H9 (cell line): ENCODE measurements at regions not wholly inside any gene's neighbourhood (a gene's known extent, or its start where the extent isn't known, plus 50 kb on each side); places are given as distances from the start of the nearest gene placed in this dataset.

ENCODE experiments used
- DNase-seq: peaks from one replicate; pipeline ENCODE4 v3.0.0-alpha.2; 2017
- H2AFZ ChIP-seq: one replicate; pipeline ENCODE4 v1.6.1; 2013; ENCODE audit warnings: mild to moderate bottlenecking, low read length, control low read depth, moderate library complexity
- H2AK5ac ChIP-seq: 2 replicates; pipeline ENCODE4 v1.6.1; 2013; ENCODE audit warnings: low read length, control low read depth, mixed read lengths; ENCODE audit not compliant: insufficient read length
- H2BK120ac ChIP-seq: one replicate; pipeline ENCODE4 v1.6.1; 2013; ENCODE audit warnings: low read depth, mild to moderate bottlenecking, low read length, control low read depth, inconsistent platforms; ENCODE audit not compliant: poor library complexity, severe bottlenecking
- H2BK12ac ChIP-seq: 2 replicates; pipeline ENCODE4 v1.6.1; 2013; ENCODE audit warnings: low read length, control low read depth, mixed read lengths, low read depth; ENCODE audit not compliant: insufficient read length
- H2BK15ac ChIP-seq: 2 replicates; pipeline ENCODE4 v1.6.1; 2013; ENCODE audit warnings: low read depth, low read length, control low read depth
- H2BK20ac ChIP-seq: one replicate; pipeline ENCODE4 v1.6.1; 2013; ENCODE audit warnings: low read depth, mild to moderate bottlenecking, low read length, control low read depth, inconsistent platforms; ENCODE audit not compliant: poor library complexity, severe bottlenecking
- H2BK5ac ChIP-seq: 2 replicates; pipeline ENCODE4 v1.6.1; 2013; ENCODE audit warnings: low read length, control low read depth, mixed read lengths; ENCODE audit not compliant: insufficient read length
- H3K14ac ChIP-seq: 2 replicates; pipeline ENCODE4 v1.6.1; 2013; ENCODE audit warnings: low read length, control low read depth; ENCODE audit not compliant: insufficient read depth
- H3K18ac ChIP-seq: 2 replicates; pipeline ENCODE4 v1.6.1; 2013; ENCODE audit warnings: low read depth, mild to moderate bottlenecking, mixed read lengths, low read length, control low read depth; ENCODE audit not compliant: insufficient read length
- H3K23ac ChIP-seq: 2 replicates; pipeline ENCODE4 v1.6.1; 2013; ENCODE audit warnings: low read length, control low read depth, mixed read lengths, low read depth; ENCODE audit not compliant: insufficient read length
- H3K23me2 ChIP-seq: 2 replicates; pipeline ENCODE4 v1.6.1; 2013; ENCODE audit warnings: low read depth, mild to moderate bottlenecking, mixed read lengths, low read length, control low read depth; ENCODE audit not compliant: insufficient read length, poor library complexity, severe bottlenecking
- H3K27ac ChIP-seq: 2 replicates; pipeline ENCODE4 v1.5.1; 2013; ENCODE audit warnings: low read length, control low read depth, mixed read lengths, low read depth; ENCODE audit not compliant: insufficient read length
- H3K27me3 ChIP-seq: 2 replicates; pipeline ENCODE4 v1.6.1; 2013; ENCODE audit warnings: low read length, control low read depth, inconsistent platforms; ENCODE audit not compliant: insufficient read depth
- H3K4ac ChIP-seq: 2 replicates; pipeline ENCODE4 v1.6.1; 2013; ENCODE audit warnings: low read depth, mild to moderate bottlenecking, control low read depth, inconsistent platforms, low read length, moderate library complexity
- H3K4me1 ChIP-seq: 2 replicates; pipeline ENCODE4 v1.6.1; 2013; ENCODE audit warnings: low read length, control low read depth, inconsistent platforms; ENCODE audit not compliant: insufficient read depth
- H3K4me2 ChIP-seq: 2 replicates; pipeline ENCODE4 v1.6.1; 2013; ENCODE audit warnings: low read length, control low read depth, mixed read lengths; ENCODE audit not compliant: insufficient read length, insufficient read depth
- H3K56ac ChIP-seq: 2 replicates; pipeline ENCODE4 v1.6.1; 2013; ENCODE audit warnings: low read depth, mild to moderate bottlenecking, mixed read lengths, low read length, control low read depth; ENCODE audit not compliant: insufficient read length
- H3K79me1 ChIP-seq: 2 replicates; pipeline ENCODE4 v1.6.1; 2013; ENCODE audit warnings: low read depth, mild to moderate bottlenecking, moderate library complexity, low read length, control low read depth, inconsistent platforms; ENCODE audit not compliant: insufficient read depth, poor library complexity, severe bottlenecking
- H3K79me2 ChIP-seq: 2 replicates; pipeline ENCODE4 v1.6.1; 2013; ENCODE audit warnings: low read length, control low read depth, inconsistent platforms; ENCODE audit not compliant: insufficient read depth
- H3K9ac ChIP-seq: 2 replicates; pipeline ENCODE4 v1.6.1; 2013; ENCODE audit warnings: low read length, control low read depth, mixed read lengths; ENCODE audit not compliant: insufficient read length; ENCODE audit errors: extremely low read depth
- H3K9me3 ChIP-seq: one replicate; pipeline ENCODE4 v1.6.1; 2013; ENCODE audit warnings: low read depth, low read length, inconsistent platforms; ENCODE audit not compliant: control insufficient read depth
- H3T11ph ChIP-seq: one replicate; pipeline ENCODE4 v1.6.1; 2013; ENCODE audit warnings: mild to moderate bottlenecking, low read length, control low read depth, inconsistent platforms
- H4K20me1 ChIP-seq: one replicate; pipeline ENCODE4 v1.6.1; 2013; ENCODE audit not compliant: control insufficient read depth, insufficient read length, insufficient read depth
- H4K5ac ChIP-seq: 2 replicates; pipeline ENCODE4 v1.6.1; 2013; ENCODE audit warnings: low read depth, mild to moderate bottlenecking, mixed read lengths, low read length, control low read depth; ENCODE audit not compliant: insufficient read length
- H4K8ac ChIP-seq: replicated peaks from 2 replicates; pipeline ENCODE4 v1.6.1; 2013; ENCODE audit warnings: low read length, control low read depth, mixed read lengths, low read depth; ENCODE audit not compliant: insufficient read length
- H4K91ac ChIP-seq: 2 replicates; pipeline ENCODE4 v1.6.1; 2013; ENCODE audit warnings: low read depth, mild to moderate bottlenecking, moderate library complexity, mixed read lengths, low read length, control low read depth; ENCODE audit not compliant: insufficient read length
- H3K27ac Mint-ChIP-seq, 3 experiments: 2 replicates in 2 of 3; 3 replicates in 1 of 3; pipeline ENCODE4 v1.8.0; 2020 to 2021; ENCODE audit warnings: mixed read lengths in 3 of 3, mild to moderate bottlenecking in 1 of 3, moderate library complexity in 1 of 3
- H3K27me3 Mint-ChIP-seq: 2 replicates; pipeline ENCODE4 v1.8.0; 2021; ENCODE audit warnings: low read depth, mild to moderate bottlenecking, moderate library complexity, mixed read lengths
- H3K36me3 Mint-ChIP-seq, 3 experiments: 2 replicates in 2 of 3; 3 replicates in 1 of 3; pipeline ENCODE4 v1.8.0; 2020 to 2021; ENCODE audit warnings: low read depth in 3 of 3, mixed read lengths in 3 of 3; ENCODE audit not compliant: insufficient read depth in 1 of 3
- H3K4me1 Mint-ChIP-seq, 2 experiments: 2 replicates each; pipeline ENCODE4 v1.8.0; 2020; ENCODE audit warnings: mixed read lengths in 2 of 2
- H3K4me3 Mint-ChIP-seq, 2 experiments: 2 replicates in 1 of 2; 3 replicates in 1 of 2; pipeline ENCODE4 v1.8.0; 2020 to 2021; ENCODE audit warnings: mild to moderate bottlenecking in 2 of 2, mixed read lengths in 2 of 2, moderate library complexity in 1 of 2
- H3K9me3 Mint-ChIP-seq, 2 experiments: 2 replicates in 1 of 2; 3 replicates in 1 of 2; pipeline ENCODE4 v1.8.0; 2020; ENCODE audit warnings: mild to moderate bottlenecking in 2 of 2, mixed read lengths in 2 of 2, moderate library complexity in 1 of 2
- TF ChIP-seq, protein P1 (sequence below): fragments of 200-600 bp; sonication (generic); conservative IDR thresholded peaks from 3 replicates; pipeline ENCODE4 v1.8.0; 2021; ENCODE audit warnings: antibody characterized with exemption, mild to moderate bottlenecking

GRCh38 chr9:12497790-12498189 lies 195.4 kb upstream of the TYRP1 start:
- H3K36me3 Mint-ChIP-seq = no peaks in the 10 kb centered on the region
- no peaks in the 10 kb centered on the region for H3K27me3 Mint-ChIP-seq
- H4K20me1 ChIP-seq = no peaks in the 10 kb centered on the region
- H3T11ph ChIP-seq = no peak overlapping the region
- no peak overlapping the region for H4K8ac ChIP-seq
- H2BK5ac ChIP-seq = no peak overlapping the region
- H3K79me2 ChIP-seq = no peaks in the 10 kb centered on the region
- peaks cover 6 to 12% of the 10 kb centered on the region in 2 experiments; a peak in 2 of 4 replicates for H3K4me1 Mint-ChIP-seq
- no peaks in the 10 kb centered on the region for H3K79me1 ChIP-seq
- H3K27me3 ChIP-seq = no peaks in the 10 kb centered on the region
- no peak overlapping the region for H2BK15ac ChIP-seq
- no peak overlapping the region for H3K23ac ChIP-seq
- H3K9me3 Mint-ChIP-seq = no peaks in the 10 kb centered on the region
- no peak overlapping the region for H2AFZ ChIP-seq
- DNase-seq = no peak
- H2AK5ac ChIP-seq = no peak overlapping the region
- H3K4me1 ChIP-seq = no peaks in the 10 kb centered on the region
- TF ChIP-seq, protein P1, sequence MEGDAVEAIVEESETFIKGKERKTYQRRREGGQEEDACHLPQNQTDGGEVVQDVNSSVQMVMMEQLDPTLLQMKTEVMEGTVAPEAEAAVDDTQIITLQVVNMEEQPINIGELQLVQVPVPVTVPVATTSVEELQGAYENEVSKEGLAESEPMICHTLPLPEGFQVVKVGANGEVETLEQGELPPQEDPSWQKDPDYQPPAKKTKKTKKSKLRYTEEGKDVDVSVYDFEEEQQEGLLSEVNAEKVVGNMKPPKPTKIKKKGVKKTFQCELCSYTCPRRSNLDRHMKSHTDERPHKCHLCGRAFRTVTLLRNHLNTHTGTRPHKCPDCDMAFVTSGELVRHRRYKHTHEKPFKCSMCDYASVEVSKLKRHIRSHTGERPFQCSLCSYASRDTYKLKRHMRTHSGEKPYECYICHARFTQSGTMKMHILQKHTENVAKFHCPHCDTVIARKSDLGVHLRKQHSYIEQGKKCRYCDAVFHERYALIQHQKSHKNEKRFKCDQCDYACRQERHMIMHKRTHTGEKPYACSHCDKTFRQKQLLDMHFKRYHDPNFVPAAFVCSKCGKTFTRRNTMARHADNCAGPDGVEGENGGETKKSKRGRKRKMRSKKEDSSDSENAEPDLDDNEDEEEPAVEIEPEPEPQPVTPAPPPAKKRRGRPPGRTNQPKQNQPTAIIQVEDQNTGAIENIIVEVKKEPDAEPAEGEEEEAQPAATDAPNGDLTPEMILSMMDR = no peak
- no peak overlapping the region for H3K56ac ChIP-seq
- no peak overlapping the region for H2BK120ac ChIP-seq
- no peaks in the 10 kb centered on the region for H3K23me2 ChIP-seq
- no peak overlapping the region for H3K4ac ChIP-seq
- H4K91ac ChIP-seq = no peak overlapping the region
- H3K9ac ChIP-seq = no peak overlapping the region
- H3K27ac Mint-ChIP-seq = no peak overlapping the region
- H3K14ac ChIP-seq = no peak overlapping the region
- H2BK12ac ChIP-seq = no peak overlapping the region
- H3K4me3 Mint-ChIP-seq = no peak overlapping the region
- H4K5ac ChIP-seq = no peak overlapping the region
- no peak overlapping the region for H2BK20ac ChIP-seq
- no peaks in the 10 kb centered on the region for H3K9me3 ChIP-seq
- H3K4me2 ChIP-seq = no peak overlapping the region
- no peak overlapping the region for H3K18ac ChIP-seq
- no peak overlapping the region for H3K27ac ChIP-seq
